AG04450 (cell line): ENCODE measurements at regions not wholly inside any gene's neighbourhood (a gene's known extent, or its start where the extent isn't known, plus 50 kb on each side); places are given as distances from the start of the nearest gene placed in this dataset.

Experiments used
- CTCF ChIA-PET: fragments of 300-600, 350-600 bp; formaldehyde crosslinking; extraction: SDS; loops from one replicate; lab custom pipeline; 2022; ENCODE audit warnings: antibody characterized with exemption, inconsistent platforms; lab: Charles Lee
- POLR2A ChIA-PET: fragments of 350-600 bp; formaldehyde crosslinking; extraction: SDS; loops from one replicate; lab custom pipeline; 2021; ENCODE audit warnings: antibody characterized with exemption, inconsistent platforms; lab: Yijun Ruan, JAX
- DNase-seq: peaks from one replicate; pipeline ENCODE4 v3.0.0-alpha.2; 2011; ENCODE audit warnings: low read depth, low spot score
- H3K27ac ChIP-seq: one replicate; pipeline ENCODE4 v1.5.1; 2012; ENCODE audit warnings: low read depth, low read length, control low read depth
- H3K27me3 ChIP-seq: one replicate; pipeline ENCODE4 v1.6.0; 2012; ENCODE audit warnings: low read length; ENCODE audit not compliant: control insufficient read depth, insufficient read depth
- H3K4me3 ChIP-seq: 2 replicates; pipeline ENCODE4 v1.5.1; 2011; ENCODE audit warnings: mild to moderate bottlenecking, low read depth, low read length, control low read depth
- H3K9me3 ChIP-seq: 2 replicates; pipeline ENCODE4 v1.5.1; 2012; ENCODE audit warnings: low read length; ENCODE audit not compliant: control insufficient read depth, insufficient read depth
- TF ChIP-seq, protein P1 (sequence below): IDR thresholded peaks from 2 replicates; pipeline ENCODE4 v1.5.1; 2011; ENCODE audit warnings: low read depth, low read length, control low read depth, inconsistent platforms

DNA sequence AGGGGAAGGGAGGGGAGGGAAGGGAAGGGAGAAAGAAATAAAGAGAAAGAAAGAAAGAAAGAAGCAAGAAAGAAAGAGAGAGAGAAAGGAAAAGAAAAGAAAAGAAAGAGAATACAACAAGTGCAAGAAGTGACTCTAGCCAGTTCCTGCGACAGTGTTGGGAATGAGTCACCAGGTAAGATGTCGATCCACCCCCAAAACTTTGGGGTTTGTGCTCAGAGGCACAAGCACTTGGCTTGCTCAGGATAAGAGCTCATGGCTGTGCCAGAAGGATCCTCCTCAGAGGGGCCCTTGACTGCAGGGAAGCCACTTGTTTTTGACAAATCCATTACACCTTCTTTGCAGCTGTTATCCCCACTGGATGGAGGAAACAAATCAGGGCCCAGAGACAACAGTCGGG, 137.7 kb downstream of the TMEM132E start:
- POLR2A ChIA-PET: no interaction called here
- CTCF ChIA-PET: no interaction called here

DNA sequence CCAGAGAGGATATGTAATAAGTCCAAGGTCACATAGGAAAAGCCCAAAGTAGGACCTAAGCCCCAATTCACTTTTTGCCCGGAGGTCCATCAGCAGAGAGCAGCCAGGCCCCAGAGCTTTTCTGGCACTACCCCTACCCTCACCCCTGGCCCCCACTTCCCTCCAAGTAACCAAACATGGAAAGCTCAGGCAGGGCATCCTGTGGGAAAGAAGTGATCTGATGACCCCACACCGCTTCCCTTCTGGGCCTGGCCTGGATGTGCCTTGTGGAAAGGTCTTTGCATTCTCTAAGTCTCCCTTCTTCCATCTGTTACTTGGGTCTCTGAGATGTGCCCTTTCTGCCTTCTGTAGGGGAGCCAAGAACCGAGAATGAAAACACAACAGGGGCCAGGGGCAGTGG, 136.9 kb downstream of the TMEM132E start:
- TF ChIP-seq, protein P1, sequence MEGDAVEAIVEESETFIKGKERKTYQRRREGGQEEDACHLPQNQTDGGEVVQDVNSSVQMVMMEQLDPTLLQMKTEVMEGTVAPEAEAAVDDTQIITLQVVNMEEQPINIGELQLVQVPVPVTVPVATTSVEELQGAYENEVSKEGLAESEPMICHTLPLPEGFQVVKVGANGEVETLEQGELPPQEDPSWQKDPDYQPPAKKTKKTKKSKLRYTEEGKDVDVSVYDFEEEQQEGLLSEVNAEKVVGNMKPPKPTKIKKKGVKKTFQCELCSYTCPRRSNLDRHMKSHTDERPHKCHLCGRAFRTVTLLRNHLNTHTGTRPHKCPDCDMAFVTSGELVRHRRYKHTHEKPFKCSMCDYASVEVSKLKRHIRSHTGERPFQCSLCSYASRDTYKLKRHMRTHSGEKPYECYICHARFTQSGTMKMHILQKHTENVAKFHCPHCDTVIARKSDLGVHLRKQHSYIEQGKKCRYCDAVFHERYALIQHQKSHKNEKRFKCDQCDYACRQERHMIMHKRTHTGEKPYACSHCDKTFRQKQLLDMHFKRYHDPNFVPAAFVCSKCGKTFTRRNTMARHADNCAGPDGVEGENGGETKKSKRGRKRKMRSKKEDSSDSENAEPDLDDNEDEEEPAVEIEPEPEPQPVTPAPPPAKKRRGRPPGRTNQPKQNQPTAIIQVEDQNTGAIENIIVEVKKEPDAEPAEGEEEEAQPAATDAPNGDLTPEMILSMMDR: no peak
- DNase-seq: no peak
- ChIA-PET CTCF (no interaction called here), POLR2A (no interaction called here)
- Histone ChIP-seq H3K9me3 (no peaks in the 10 kb centered on the region), H3K27me3 (no peaks in the 10 kb centered on the region), H3K27ac (no peak overlapping the region), H3K4me3 (no peak overlapping the region)

More for the DNA sequence above, 137.7 kb downstream of the TMEM132E start:
- H3K9me3 ChIP-seq: no peaks in the 10 kb centered on the region
- TF ChIP-seq, protein P1: no peak
- DNase-seq: no peak
- H3K27ac ChIP-seq: no peak overlapping the region
- no peaks in the 10 kb centered on the region for H3K27me3 ChIP-seq
- no peak overlapping the region for H3K4me3 ChIP-seq

DNA sequence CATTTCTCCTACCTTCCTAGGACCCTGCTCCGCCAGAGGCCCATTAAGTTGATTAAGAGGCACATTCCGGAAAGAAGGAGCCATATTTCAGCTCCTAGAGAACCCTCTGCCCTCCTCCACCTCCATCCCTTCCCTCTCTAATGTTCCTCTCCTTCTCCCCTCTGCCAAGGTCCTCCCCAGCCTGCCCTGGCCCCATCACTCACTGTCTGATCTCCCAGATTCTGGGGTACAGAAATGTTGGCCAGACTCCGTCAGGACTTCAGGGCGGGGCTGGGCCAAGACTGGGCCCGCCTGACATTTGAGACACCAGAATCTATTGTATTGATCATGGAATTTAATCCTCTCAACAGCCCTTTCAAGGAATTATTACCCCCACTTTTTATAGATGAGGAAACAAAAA, 136.1 kb downstream of the TMEM132E start:
- no peak overlapping the region for H3K4me3 ChIP-seq
- H3K9me3 ChIP-seq: no peaks in the 10 kb centered on the region
- H3K27me3 ChIP-seq: no peaks in the 10 kb centered on the region
- TF ChIP-seq, protein P1: no peak
- no peak for DNase-seq
- no peak overlapping the region for H3K27ac ChIP-seq
- ChIA-PET POLR2A (no interaction called here), CTCF (no interaction called here)

DNA sequence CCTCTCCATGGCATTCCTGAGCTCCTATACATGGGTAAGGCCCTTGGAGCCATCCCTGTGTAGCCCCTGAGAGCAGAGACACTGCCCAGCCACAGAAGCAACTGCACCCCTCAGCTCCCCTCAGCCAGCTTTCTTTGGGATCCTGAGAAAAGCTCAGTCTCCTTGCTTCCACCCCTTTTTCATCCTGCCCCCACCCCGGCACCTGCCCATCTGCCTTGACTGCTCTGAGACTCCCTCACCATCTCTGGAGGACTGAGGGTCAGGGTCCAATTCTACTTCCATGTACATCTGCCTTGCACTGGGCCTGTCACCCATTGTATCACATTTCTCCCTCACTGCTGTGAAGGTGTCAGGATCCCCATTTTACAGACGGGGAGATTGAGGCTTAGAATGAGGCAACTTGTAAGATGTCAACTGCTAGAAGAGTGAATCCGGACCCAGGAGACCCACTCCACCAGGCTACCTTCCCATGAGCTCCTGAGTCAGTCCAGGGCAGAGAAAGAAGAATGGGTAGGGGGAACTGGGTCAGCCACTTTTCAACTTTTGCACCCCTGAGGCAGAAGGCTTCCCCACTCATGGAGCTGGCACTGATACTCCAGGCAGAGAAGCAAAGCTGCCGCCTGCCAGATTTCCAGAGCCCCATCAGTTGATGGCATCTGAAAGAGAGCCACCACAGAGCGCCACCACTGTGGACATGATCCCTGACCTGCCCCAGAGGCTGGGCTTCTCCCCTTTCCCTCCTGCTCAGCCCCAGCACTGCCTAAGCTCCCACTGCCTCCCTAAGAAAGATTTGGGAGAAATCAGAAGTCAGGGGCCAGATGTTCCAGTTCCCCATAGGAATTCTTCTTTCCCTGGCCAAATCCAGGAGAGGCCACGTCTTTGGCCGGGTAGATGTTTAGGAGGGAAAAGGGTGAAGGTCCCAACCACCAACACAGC, 135.4 kb downstream of the TMEM132E start:
- no peak overlapping the region for H3K4me3 ChIP-seq
- no peak for DNase-seq
- ChIA-PET POLR2A (no interaction called here), CTCF (no interaction called here)
- H3K9me3 ChIP-seq: no peaks in the 10 kb centered on the region
- H3K27ac ChIP-seq: no peak overlapping the region
- TF ChIP-seq, protein P1: no peak
- H3K27me3 ChIP-seq: no peaks in the 10 kb centered on the region

DNA sequence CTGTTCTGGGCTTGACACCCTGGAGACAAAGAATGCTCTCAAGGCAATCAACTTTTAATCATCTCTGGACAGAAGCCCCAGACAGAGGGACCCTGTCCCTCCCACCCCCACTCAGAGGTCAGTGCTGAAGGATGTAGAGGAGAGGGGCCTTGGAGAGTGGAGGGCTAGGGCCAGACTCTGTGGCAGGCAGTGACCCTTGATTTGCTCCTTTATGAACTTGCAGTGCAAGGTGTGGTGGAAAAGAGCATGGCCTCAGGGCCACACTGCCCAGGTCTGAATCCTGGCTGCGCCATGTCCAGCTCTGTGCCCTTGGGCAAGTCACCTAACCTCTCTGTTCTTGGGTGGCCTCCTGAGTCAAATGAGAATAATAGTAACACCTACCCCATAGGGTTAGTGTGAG, 134.3 kb downstream of the TMEM132E start:
- ChIA-PET CTCF (no interaction called here), POLR2A (no interaction called here)
- Histone ChIP-seq H3K27me3 (no peaks in the 10 kb centered on the region), H3K9me3 (no peaks in the 10 kb centered on the region), H3K27ac (no peak overlapping the region), H3K4me3 (no peak overlapping the region)
- TF ChIP-seq, protein P1: no peak
- no peak for DNase-seq
